CD4-positive, alpha-beta T cell treated with Interleukin-2 at 100 ng/mL for 4 hours (primary cell): ENCODE measurements at regions not wholly inside any gene's neighbourhood (a gene's known extent, or its start where the extent isn't known, plus 50 kb on each side); places are given as distances from the start of the nearest gene placed in this dataset.

ENCODE experiments used
- DNase-seq: peaks from one replicate; pipeline ENCODE4 v3.0.0-alpha.2; 2020; ENCODE audit warnings: low spot score

- no peak for DNase-seq
Measured at GRCh38 chr2:240322231-240322955, 113.1 kb upstream of the GPC1 start.

GRCh38 chr2:240322991-240323390 lies 112.5 kb upstream of the GPC1 start:
- DNase-seq: no peak

- DNase-seq: no peak
Measured at GRCh38 chr2:240323601-240324291, 111.7 kb upstream of the GPC1 start.

GRCh38 chr2:240324312-240325015 lies 111.0 kb upstream of the GPC1 start:
- DNase-seq: no peak

GRCh38 chr2:240325016-240326007 lies 110.2 kb upstream of the GPC1 start:
- no peak for DNase-seq

GRCh38 chr2:240326246-240326645 lies 109.2 kb upstream of the GPC1 start:
- no peak for DNase-seq

- no peak for DNase-seq
Measured at GRCh38 chr2:240326886-240327285, 108.6 kb upstream of the GPC1 start.

GRCh38 chr2:240327566-240327965 lies 107.9 kb upstream of the GPC1 start:
- DNase-seq: no peak

GRCh38 chr2:240328526-240328925 lies 106.9 kb upstream of the GPC1 start:
- DNase-seq: no peak

- no peak for DNase-seq
Measured at GRCh38 chr2:240329116-240329665, 106.3 kb upstream of the GPC1 start.

- no peak for DNase-seq
Measured at GRCh38 chr2:240329778-240330177, 105.7 kb upstream of the GPC1 start.

GRCh38 chr2:240333985-240334384 lies 101.5 kb upstream of the GPC1 start:
- DNase-seq: no peak

GRCh38 chr2:240335061-240335460 lies 100.4 kb upstream of the GPC1 start:
- DNase-seq: no peak

GRCh38 chr2:240336820-240337427 lies 98.5 kb upstream of the GPC1 start:
- no peak for DNase-seq

GRCh38 chr2:240338274-240338673 lies 97.2 kb upstream of the GPC1 start:
- no peak for DNase-seq

GRCh38 chr2:240339411-240340360 lies 95.8 kb upstream of the GPC1 start:
- DNase-seq: no peak

GRCh38 chr2:240340361-240340761 lies 95.1 kb upstream of the GPC1 start:
- no peak for DNase-seq

GRCh38 chr2:240341064-240341463 lies 94.4 kb upstream of the GPC1 start:
- DNase-seq: no peak

GRCh38 chr2:240343548-240343947 lies 91.9 kb upstream of the GPC1 start:
- no peak for DNase-seq

- no peak for DNase-seq
Measured at GRCh38 chr2:240344904-240345303, 90.6 kb upstream of the GPC1 start.
